ENCODE measurements at regions not wholly inside any gene's neighbourhood (a gene's known extent, or its start where the extent isn't known, plus 50 kb on each side); places are given as distances from the start of the nearest gene placed in this dataset.

GRCh38 chr7:41633690-41634089, 69.2 kb downstream of the INHBA start:
- no peak for DNase-seq (ENCODE audit: low spot score)

GRCh38 chr7:41630741-41631140, 72.1 kb downstream of the INHBA start:
- no peak for DNase-seq (ENCODE audit: low spot score)

DNA sequence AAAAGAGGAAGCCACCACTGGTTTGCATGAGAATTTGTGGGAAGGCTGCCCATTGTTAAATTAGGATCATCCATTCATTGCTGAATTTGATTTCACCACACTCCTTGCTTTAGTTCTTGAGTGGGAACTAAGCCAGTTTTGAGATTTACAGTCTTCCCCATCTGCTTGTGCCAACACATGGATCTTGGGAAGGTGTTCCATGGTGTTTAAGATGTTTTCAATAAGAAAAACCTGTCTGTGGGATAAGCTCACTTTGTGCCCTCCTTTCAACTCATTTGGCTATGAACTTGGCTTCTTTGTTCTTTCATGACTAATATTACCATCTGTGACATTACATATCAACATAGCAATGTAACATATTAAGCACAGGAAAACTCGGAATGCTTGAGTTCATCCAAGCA, 73.2 kb downstream of the INHBA start:
- DNase-seq (ENCODE audit: low spot score): no peak

- no peak for DNase-seq (ENCODE audit: low spot score)
These were observed 74.0 kb downstream of the INHBA start for GRCh38 chr7:41628901-41629300.

DNA sequence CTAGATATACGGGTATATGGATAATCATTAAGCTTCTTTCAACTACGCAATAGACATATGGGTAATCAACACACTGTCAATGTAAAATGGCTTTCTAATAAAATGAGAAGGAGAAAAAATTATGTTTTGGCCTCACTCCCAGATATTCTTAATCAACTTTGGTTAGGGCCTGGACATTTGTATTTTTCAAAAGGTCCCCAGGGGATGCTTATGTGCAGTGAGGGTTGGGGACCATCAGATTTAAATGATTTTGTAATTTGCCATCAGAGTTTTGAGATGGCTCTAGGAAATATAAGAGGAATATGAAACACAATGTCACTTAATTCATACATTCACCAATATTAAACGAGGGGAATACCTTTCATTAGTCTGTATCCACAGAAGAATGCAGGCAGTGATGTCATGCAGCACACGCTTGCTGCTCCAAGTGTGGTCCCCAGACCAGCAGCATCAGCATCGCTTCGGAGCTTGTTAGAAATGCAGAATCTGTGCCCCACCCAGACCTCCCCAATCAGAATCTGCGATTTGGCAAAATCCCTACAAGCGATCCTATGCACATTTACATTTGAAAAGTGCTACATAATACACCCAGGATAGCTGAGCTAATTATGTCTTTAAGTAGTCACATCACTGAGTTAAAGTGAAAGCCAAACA, 75.1 kb downstream of the INHBA start:
- DNase-seq (ENCODE audit: low spot score): no peak

GRCh38 chr7:41624818-41625217, 78.1 kb downstream of the INHBA start:
- no peak for DNase-seq (ENCODE audit: low spot score)

- DNase-seq (ENCODE audit: low spot score): no peak
These were observed 80.7 kb downstream of the INHBA start for GRCh38 chr7:41621953-41622831.

DNA sequence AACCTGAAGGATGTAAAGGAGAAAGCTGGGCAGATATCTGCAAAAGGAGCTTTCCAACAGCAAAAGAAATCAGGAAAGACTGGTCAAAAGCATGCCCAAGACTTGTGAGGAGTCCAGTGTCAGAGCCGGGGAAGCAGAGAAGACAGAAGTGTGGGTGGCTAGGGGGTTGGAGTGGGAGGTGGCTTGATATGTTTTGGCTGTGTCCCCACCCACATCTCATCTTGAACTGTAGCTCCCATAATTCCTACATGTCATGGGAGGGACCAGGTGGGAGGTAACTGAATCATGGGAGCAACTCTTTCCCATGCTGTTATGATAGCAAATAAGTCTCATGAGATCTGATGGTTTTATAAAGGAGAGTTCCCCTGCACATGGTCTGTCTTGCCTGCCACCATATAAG, 84.9 kb downstream of the INHBA start:
- no peak for DNase-seq (ENCODE audit: low spot score)

- no peak for DNase-seq (ENCODE audit: low spot score)
These were observed 90.1 kb downstream of the INHBA start for GRCh38 chr7:41612798-41613197.

- no peak for DNase-seq (ENCODE audit: low spot score)
These were observed 90.5 kb downstream of the INHBA start for GRCh38 chr7:41612386-41612785.

DNA sequence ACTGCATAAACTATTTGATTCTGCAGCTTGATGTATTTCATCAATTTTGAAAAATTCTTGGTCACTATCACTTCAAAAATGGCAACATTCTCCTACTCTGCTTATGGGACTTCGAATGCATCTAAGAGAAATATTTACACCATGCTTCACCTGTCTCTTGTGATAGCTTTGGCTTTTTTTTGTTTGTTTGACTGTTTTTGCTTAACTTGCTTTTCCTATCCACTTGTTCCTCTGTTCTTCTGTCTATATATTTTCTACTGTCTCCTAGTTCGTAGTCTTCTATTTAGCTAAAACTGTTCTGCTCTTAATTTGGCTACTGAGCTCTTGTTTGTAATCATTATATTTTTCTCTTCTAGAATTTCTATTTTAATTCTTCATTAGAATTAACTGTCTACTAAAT, 94.4 kb downstream of the INHBA start:
- DNase-seq (ENCODE audit: low spot score): no peak

DNA sequence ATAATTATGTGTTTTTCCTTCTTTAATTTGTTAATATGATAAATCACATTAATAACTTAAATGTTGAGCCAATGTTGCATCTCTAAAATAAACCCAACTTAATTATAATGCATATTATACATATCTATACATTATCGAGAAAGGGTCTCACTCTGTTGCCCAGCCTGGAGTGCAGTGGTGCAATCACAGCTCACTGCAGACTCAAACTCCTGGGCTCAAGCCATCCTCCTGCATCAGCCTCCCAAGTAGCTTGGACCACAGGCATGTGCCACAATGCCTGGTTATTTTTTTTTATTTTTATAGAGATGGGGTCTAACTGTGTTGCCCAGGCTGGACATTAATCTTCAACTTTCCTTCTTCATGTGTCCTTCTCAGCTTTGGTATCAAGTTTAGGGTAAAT, 98.9 kb downstream of the INHBA start:
- DNase-seq (ENCODE audit: low spot score): no peak

DNA sequence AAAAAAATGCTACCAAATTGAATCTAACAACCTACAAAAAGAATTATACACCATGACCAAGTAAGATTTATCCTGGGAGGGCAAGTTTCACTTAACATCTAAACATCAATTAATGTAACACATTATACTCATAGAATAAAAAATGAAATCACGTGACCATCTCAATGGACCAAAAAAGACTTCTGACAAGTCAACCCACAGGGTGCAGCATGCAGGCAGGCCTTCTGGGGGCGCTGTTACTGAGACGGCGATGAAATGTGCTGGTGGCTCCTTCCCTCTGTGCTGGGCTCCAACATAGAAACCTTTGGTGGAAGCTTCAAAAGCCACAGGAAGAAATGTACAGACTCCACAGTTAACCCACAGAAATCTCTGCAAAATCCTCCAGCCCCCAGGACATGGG, 103.1 kb downstream of the INHBA start:
- peak; percentile 47 for DNase-seq (ENCODE audit: low spot score)

DNA sequence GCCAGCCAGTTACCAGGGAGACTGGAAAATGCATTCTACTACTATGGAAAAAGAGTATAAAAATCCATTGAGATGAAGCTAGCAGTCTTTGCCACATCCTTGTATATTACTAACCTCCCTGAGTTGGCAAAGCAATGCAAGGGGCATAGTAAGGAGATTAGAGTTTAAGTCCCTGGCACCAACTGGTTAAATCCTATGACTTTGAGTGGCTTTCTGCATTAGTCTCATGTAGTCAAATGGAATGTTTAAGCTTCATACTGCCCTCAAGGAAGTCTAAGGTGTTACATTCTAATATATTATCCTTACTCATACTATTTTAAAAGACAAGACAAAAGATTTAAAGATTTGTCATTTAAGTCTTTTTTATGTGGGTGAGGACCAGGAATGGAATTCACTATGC, 110.1 kb downstream of the INHBA start:
- DNase-seq (ENCODE audit: low spot score): no peak

DNA sequence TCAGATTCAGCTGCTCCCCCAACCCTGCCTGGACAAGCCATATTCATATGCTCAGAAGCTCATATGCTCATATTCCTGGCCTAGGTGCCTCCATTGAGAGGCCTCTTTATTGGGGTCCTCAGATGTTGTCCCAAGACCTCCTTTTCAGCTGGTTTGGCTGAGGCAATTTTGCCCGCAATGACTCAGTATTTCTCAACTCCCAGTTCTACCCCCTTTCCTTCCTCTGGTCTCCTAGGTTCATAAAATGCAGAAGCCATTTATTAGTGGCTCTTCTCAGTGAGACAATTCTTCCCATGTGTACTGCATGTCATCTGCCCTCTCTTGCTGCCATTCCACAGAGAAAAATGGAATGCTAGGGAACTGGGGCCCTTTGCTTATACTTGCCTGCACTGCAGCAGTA, 110.7 kb downstream of the INHBA start:
- DNase-seq (ENCODE audit: low spot score): no peak

DNA sequence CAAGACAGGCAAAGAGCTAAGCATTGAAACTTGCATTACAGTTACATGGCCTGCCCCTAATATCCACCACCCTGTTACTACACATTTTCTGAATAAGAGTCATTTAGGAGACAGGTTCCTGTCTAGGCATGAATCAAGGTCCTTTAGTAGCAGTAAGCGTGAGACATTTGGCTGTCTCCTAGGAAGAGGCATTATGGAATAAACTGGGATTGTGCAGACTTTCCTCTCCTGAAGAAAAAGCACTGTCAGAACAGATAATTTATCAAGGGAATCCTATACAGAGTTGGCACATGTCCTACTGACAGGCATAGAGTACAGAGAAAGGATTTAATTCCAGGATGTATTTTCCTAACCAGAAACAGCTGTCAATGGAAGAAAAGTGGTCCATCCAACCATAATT, 111.9 kb downstream of the INHBA start:
- DNase-seq (ENCODE audit: low spot score): no peak

DNA sequence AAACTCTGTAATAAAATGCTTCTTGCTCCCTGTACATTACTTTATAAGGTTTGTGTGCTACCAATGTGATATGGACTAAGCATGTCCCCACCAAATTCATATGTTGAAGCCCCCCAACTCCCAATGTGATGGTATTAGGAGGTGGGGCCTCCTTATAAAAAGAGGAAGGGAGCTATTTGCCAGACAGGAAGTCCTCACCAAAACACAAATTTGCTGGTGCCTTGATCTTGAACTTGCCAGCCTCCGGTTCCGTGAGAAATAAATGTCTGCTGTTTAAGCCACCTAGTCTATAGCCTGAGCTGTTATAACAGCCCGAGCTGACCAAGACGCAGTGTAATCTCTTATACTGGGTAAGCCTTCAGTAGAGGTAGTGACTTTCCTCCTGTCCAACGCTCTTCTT, 114.5 kb downstream of the INHBA start:
- DNase-seq (ENCODE audit: low spot score): no peak

GRCh38 chr7:41586931-41587640, 115.8 kb downstream of the INHBA start:
- no peak for DNase-seq (ENCODE audit: low spot score)

DNA sequence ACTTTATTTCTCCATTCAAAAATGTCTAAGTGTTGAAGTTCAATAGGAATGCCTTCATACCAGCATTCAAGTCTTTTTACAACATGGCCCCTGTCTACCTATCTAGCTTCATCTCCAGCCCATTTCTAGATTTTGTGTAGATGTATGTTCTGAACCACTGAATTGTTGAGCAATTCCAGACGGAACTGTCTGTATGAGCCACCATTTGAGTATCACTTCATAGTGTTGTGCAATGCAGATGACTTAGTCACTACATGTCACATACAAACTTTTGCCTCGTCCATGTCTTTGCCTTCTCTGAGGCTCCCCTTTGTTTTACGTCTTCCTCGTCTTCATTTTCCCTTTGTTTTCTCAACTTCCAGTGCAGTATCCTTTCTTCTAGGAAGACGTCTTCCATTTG, 118.1 kb downstream of the INHBA start:
- no peak for DNase-seq (ENCODE audit: low spot score)

DNA sequence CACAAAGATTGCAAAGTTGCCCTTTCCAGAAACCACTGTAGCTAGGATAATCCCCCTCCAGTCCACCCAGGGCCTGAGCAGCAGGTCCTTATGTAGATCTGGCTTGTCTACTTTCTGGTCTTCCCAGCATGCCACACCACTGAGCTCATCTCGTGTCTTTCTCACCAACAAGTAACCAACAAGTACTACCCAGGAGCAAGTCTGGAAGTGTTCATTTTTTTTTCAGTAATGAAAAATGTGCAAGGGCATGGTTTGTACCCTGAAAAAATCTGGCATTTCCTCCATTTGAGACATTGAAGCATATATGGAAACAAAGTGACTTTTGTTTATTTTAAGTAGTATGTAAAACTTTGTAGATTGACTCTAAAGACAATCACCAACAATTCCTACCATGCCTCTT, 120.8 kb downstream of the INHBA start:
- DNase-seq (ENCODE audit: low spot score): no peak

DNA sequence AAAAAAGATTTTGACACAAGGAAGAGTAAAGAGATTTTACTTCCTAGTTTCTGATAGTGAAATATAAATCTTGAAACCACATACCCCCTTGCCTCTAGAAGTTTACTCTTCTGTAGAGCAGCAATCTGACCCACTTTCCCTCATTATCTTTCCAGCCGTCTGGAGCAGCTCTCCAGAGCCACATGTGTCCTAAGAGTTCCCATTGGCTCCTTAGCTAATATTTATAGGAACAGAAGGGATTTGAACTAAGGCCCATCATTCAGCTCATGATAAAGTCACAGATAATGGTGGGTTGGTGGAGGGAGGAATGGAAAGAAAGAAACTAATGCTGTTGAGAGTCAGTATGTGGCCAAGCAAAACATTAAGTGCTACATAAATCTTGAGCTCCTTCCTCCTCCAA, 121.8 kb downstream of the INHBA start:
- DNase-seq (ENCODE audit: low spot score): no peak

- no peak for DNase-seq (ENCODE audit: low spot score)
These were observed 122.6 kb downstream of the INHBA start for GRCh38 chr7:41579961-41580935.

All from iPS-NIHi11 (cell line).